ENCODE measurements at regions not wholly inside any gene's neighbourhood (a gene's known extent, or its start where the extent isn't known, plus 50 kb on each side); places are given as distances from the start of the nearest gene placed in this dataset.
"Not testable (repeated sequence)": the region's sequence is repeated elsewhere in the genome, so short reads cannot be mapped to it uniquely, and the experiment has no call there.

DNA sequence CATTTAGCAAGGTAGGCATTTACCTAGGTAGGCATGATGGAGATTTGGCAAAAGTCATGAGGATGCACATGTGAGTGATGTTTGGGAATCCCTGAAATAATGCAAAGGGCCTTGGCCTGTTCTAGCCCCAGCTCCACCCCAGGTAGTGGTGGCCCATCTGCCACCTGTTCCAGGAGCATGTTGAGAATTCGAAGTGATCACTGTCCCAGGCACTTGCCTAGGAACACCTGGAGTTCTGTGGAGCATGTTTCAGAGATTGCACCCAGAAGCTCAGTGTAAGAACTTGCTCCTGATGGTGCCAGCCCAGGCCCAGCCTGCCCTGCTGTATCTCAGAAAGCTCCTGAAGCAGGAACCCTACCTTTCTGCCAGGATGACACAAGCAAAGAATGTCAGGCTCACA, 211.6 kb upstream of the ZNF469 start:
- TF ChIP-seq RAD21 (CRISPR knock-in tag; conservative IDR thresholded peaks at IDR 0.05 in 1 of 2, IDR thresholded peaks at IDR 0.05 in 1 of 2); CTCF (IDR thresholded peaks at IDR 0.05 in 2 of 3, conservative IDR thresholded peaks at IDR 0.05 in 1 of 3; ENCODE audit: insufficient read depth in 2 of 3, low read depth in 1 of 3, low read length in 3 of 3); ZNF24 (IDR thresholded peaks at IDR 0.05); MCM7 (IDR thresholded peaks at IDR 0.05); C11orf30 (IDR thresholded peaks at IDR 0.05; ENCODE audit: low read depth); ZC3H4 (CRISPR knock-in tag; IDR thresholded peaks at IDR 0.05; ENCODE audit: borderline replicate concordance); TAF15 (IDR thresholded peaks at IDR 0.05; ENCODE audit: low read depth, low read length); MAZ (CRISPR knock-in tag; conservative IDR thresholded peaks at IDR 0.05 in 1 of 2, IDR thresholded peaks at IDR 0.05 in 1 of 2); TEAD1 (CRISPR knock-in tag; IDR thresholded peaks at IDR 0.05): not testable (repeated sequence)
- TF ChIP-seq, protein P1, sequence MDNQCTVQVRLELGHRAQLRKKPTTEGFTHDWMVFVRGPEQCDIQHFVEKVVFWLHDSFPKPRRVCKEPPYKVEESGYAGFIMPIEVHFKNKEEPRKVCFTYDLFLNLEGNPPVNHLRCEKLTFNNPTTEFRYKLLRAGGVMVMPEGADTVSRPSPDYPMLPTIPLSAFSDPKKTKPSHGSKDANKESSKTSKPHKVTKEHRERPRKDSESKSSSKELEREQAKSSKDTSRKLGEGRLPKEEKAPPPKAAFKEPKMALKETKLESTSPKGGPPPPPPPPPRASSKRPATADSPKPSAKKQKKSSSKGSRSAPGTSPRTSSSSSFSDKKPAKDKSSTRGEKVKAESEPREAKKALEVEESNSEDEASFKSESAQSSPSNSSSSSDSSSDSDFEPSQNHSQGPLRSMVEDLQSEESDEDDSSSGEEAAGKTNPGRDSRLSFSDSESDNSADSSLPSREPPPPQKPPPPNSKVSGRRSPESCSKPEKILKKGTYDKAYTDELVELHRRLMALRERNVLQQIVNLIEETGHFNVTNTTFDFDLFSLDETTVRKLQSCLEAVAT (IDR thresholded peaks at IDR 0.05), result not testable (repeated sequence)

All from K562 (cell line).